Mesodermal cell (in vitro differentiated cells): ENCODE measurements at regions not wholly inside any gene's neighbourhood (a gene's known extent, or its start where the extent isn't known, plus 50 kb on each side); places are given as distances from the start of the nearest gene placed in this dataset.

Experiments used
- H3K27ac ChIP-seq: 2 replicates; pipeline ENCODE4 v1.7.0; 2013; ENCODE audit warnings: mild to moderate bottlenecking, low read depth, low read length, moderate library complexity; ENCODE audit not compliant: severe bottlenecking
- H3K36me3 ChIP-seq: 2 replicates; pipeline ENCODE4 v1.7.1; 2013; ENCODE audit warnings: mild to moderate bottlenecking, low read length, moderate library complexity; ENCODE audit not compliant: control insufficient read depth, insufficient read depth
- H3K4me1 ChIP-seq: one replicate; pipeline ENCODE4 v1.7.1; 2013; ENCODE audit warnings: mild to moderate bottlenecking, low read length; ENCODE audit not compliant: insufficient read depth, control insufficient read depth, poor library complexity, severe bottlenecking
- H3K4me3 ChIP-seq: 2 replicates; pipeline ENCODE4 v1.7.0; 2013; ENCODE audit warnings: low read length, control low read depth, mild to moderate bottlenecking; ENCODE audit not compliant: insufficient read depth, poor library complexity, severe bottlenecking; ENCODE audit errors: extremely low read depth
- H3K9me3 ChIP-seq: 2 replicates; pipeline ENCODE4 v1.7.1; 2013; ENCODE audit warnings: mild to moderate bottlenecking, low read length, moderate library complexity; ENCODE audit not compliant: control insufficient read depth
- WGBS, 2 experiments: methylation state at CpG; one replicate each; pipeline ENCODE4 v1.1.5; 2013; ENCODE audit warnings: missing lambda C conversion rate in 2 of 2; ENCODE audit not compliant: insufficient coverage in 2 of 2; 5-methylcytosine and 5-hydroxymethylcytosine counted together

DNA sequence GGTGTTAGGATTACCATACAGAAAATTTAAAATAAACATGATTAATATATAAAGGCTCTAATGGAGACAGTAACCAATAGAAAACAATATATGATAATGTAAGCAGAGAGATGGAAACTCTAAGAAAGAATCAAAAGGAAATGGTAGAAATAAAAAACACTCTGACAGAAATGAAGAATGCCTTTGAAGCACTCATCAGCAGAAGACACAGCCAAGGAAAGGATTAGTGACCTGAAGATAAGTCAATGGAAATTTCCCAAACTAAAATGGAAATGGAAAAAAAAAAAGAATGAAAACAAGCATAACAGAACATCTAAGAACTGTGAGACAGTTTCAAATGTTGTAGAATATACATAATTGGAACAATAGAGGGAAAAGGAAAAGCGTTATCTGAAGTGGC is 302.6 kb downstream of the DRD1 start:
- no peaks in the 10 kb centered on the region for H3K36me3 ChIP-seq
- H3K27ac ChIP-seq: no peak overlapping the region
- no peak overlapping the region for H3K4me3 ChIP-seq
- WGBS, 2 experiments: no CpG with 5 or more reads among the region's 1 CpG
- peaks cover under 1% of the 10 kb centered on the region for H3K9me3 ChIP-seq
- H3K4me1 ChIP-seq: no peaks in the 10 kb centered on the region

DNA sequence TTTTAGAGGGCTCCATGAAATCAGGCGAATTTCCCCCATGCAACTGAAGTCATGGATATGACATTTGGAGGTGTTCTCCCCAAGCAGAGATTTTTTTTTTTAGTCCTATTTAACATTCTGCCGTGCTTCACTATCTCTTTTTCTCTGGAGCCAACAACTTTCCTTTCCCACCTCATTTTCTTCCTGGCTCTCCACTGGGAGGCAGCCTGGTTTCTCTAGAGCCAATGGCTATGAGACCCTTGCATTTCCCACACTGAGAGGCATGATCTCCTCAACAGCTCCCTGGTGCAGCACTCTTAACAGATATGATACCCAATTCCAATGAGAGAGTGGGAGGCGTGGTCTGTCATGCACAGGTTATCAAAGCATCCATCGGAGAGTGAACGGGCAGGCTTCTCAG is 310.8 kb downstream of the DRD1 start:
- no peaks in the 10 kb centered on the region for H3K36me3 ChIP-seq
- H3K27ac ChIP-seq: no peak overlapping the region
- WGBS, 2 experiments: 77 to 79% methylated on average over 4 to 5 of the region's 5 CpGs

DNA sequence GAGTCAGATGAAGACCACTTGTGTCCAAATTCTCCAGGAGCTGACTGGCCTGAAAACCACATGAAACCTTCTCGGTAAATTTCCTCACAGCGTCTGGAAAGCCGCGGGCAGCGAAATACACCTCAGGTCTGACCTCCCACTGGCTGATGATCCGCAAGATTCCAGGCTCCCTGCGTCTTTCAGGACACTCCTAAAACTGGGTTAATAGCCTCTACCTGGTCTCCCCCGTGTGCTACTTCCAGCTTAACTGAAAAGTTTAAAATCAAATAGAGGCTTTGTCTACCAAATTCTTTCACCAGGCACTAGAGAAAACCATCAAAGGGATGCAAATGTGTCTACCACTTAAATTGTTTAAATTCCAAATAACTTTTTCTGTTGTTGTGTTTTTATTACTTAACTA is 312.6 kb downstream of the DRD1 start:
- Histone ChIP-seq H3K36me3 (no peaks in the 10 kb centered on the region), H3K27ac (no peak overlapping the region), H3K4me1 (peaks cover 4% of the 10 kb centered on the region), H3K9me3 (peaks cover 4% of the 10 kb centered on the region), H3K4me3 (no peak overlapping the region)
- WGBS, 2 experiments: 8 to 14% methylated on average over 6 to 8 of the region's 8 CpGs

More for the DNA sequence above, 310.8 kb downstream of the DRD1 start:
- peaks cover 4% of the 10 kb centered on the region for H3K9me3 ChIP-seq
- no peak overlapping the region for H3K4me3 ChIP-seq
- peaks cover 4% of the 10 kb centered on the region for H3K4me1 ChIP-seq

DNA sequence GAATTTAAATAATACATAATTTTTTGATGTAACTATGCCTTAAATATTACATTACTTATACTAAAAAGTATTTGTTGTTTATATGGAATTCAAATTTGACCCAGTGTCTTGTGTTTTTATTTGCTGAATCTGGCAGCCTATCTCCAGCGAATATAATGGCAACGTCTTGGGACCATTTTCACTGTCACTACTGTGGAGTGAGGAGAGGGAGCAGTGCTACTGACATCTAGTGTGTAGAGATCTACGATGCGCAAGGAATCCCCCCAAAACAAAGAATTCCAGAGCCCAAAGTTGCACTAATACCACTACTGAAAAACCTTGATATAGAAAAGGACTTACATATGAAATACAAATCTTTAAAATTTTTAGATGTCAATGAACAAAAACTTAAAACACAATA is 314.4 kb downstream of the DRD1 start:
- H3K36me3 ChIP-seq: no peaks in the 10 kb centered on the region
- 100% methylated on average over 1 of the region's 4 CpGs; no CpG with 5 or more reads in 1 of the 2 experiments for WGBS, 2 experiments
- H3K27ac ChIP-seq: no peak overlapping the region
- H3K9me3 ChIP-seq: no peaks in the 10 kb centered on the region
- no peak overlapping the region for H3K4me3 ChIP-seq
- peaks cover 4% of the 10 kb centered on the region for H3K4me1 ChIP-seq

DNA sequence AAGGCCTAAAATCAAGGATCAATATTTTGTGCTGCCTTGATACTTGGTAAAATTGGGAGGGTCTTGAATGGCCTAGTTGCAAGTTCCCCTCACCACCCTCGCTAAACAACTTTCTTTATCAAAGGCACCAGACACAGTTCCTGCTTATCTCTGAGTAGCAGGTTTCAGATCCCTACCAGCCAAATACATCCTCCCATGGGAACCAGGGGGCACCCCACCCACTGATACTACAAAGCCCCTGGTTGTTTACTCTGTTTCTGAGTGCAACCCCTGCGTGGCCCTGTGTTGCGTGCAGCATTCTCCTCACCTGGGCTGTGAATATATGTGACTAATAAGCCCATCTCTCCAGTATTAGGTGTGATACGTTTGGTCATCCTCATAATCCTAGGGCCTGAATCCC is 314.9 kb downstream of the DRD1 start:
- 84 to 87% methylated on average over 3 of the region's 4 CpGs for WGBS, 2 experiments
- H3K4me1 ChIP-seq: peaks cover 4% of the 10 kb centered on the region
- no peak overlapping the region for H3K4me3 ChIP-seq
- H3K27ac ChIP-seq: no peak overlapping the region
- H3K36me3 ChIP-seq: no peaks in the 10 kb centered on the region
- H3K9me3 ChIP-seq: no peaks in the 10 kb centered on the region

DNA sequence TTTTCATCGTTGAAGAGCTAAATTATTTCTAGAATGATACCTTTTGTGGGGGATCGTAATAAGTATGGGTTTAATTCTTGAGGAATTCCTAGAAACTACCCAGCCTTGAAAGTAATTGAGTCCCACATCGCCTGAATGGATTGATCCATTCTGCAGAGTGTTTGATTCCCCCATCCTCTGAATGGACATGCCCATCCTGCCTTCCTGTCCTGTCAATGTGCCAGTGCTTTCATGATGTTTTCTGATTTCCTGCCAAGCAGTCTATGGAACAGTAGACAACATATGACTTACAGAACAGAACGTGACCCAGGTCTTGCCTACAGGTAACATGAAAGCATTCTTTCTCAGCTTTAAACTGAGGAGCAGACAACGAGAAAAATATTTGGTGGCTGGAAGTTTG is 319.2 kb downstream of the DRD1 start:
- no peaks in the 10 kb centered on the region for H3K36me3 ChIP-seq
- no peak overlapping the region for H3K27ac ChIP-seq
- H3K4me3 ChIP-seq: no peak overlapping the region
- no peaks in the 10 kb centered on the region for H3K9me3 ChIP-seq
- H3K4me1 ChIP-seq: no peaks in the 10 kb centered on the region
- WGBS, 2 experiments: 94 to 100% methylated on average over 1 to 5 of the region's 5 CpGs

DNA sequence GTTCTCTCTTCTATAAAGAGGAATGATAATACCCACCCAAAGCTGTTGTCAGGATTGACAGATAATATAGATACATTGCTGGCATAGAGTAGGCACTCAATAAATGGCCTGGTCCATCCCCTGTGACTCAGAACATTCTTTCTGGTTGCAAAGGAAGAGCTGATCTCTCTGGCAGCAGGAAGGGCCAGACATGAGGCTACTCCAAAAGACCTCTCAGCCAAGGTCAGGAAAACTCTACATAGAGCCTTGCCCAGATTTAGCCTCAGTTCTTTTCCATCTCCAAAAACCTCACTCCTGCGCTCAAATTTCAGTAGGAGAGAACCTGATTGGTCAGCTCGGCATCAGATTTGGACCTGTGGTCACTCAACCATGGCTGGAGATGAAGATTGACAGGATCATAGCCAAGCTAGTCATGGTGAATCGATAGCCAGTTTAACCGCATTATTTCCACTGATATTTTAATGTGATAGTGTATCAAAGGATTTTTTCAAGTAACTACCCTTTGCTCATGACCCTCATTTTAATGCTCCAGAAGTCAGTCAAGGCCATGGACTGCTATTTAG is 319.6 kb downstream of the DRD1 start:
- 73 to 100% methylated on average over 2 of the region's 4 CpGs for WGBS, 2 experiments

DNA sequence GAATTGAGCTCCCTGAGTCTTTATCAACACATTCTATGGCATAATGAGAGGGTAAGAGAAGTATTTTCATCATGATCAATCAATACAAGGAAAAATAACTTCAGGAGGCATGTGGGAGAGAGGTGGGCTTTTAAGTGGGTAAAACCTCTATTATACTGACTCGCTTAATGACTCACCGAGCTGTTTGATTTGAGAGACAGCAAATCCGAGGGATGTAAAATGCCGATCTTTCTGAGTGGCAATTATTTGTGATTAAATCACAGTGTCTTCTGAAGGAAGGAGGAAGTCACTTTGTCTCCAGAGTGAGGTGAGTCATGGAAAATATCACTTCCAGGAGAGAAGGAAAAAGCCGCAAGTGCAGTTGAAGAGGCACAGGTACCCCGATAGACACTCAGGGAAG is 320.4 kb downstream of the DRD1 start:
- Histone ChIP-seq H3K27ac (no peak overlapping the region), H3K9me3 (no peaks in the 10 kb centered on the region), H3K4me1 (no peaks in the 10 kb centered on the region), H3K36me3 (no peaks in the 10 kb centered on the region), H3K4me3 (no peak overlapping the region)
- 86 to 100% methylated on average over 2 of the region's 6 CpGs for whole genome bisulfite sequencing, 2 experiments

More for the DNA sequence above, 319.6 kb downstream of the DRD1 start:
- Histone ChIP-seq H3K4me1 (no peaks in the 10 kb centered on the region), H3K9me3 (no peaks in the 10 kb centered on the region), H3K27ac (no peak overlapping the region), H3K36me3 (no peaks in the 10 kb centered on the region), H3K4me3 (no peak overlapping the region)

DNA sequence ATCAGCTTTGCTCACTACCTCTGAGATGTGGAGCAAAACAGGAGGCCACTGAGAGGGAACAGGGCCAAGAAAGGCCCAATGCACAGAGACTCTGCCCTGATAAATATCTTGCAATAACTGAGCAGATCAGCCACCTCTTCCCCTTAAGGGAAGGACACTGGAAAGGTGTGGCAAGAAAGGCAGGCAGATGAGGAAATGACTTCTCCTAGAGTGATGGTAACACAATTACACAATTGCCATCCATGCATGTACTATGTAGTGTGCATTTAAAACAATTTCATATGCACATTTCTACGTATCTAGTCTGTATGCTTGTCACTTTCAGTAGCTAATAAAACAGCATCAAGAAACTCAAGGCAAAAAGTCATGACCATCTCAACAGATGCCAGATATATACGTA is 322.5 kb downstream of the DRD1 start:
- no peak overlapping the region for H3K27ac ChIP-seq
- no peaks in the 10 kb centered on the region for H3K4me1 ChIP-seq
- WGBS, 2 experiments: 50 to 100% methylated on average over 1 of the region's 2 CpGs
- no peaks in the 10 kb centered on the region for H3K9me3 ChIP-seq
- no peaks in the 10 kb centered on the region for H3K36me3 ChIP-seq
- no peak overlapping the region for H3K4me3 ChIP-seq

DNA sequence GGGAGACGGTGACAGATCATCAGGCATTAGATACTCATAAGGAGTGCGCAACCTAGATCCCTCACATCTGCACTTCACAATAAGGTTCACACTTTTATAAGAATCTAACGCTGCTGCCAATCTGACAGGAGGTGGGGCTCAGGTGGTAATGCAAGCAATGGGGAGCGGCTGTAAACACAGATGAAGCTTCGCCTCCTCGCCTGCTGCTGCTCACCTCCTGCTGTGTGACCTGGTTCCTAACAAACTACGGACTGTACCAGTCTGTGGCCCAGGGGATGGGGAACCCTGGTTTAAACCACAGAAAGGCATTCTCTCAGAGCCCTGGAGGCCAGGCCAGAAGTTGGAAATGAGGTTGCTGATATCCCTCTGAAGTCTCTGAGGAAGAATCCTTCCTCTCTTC is 323.6 kb downstream of the DRD1 start:
- H3K27ac ChIP-seq: no peak overlapping the region
- 70 to 78% methylated on average over 6 of the region's 7 CpGs for WGBS, 2 experiments
- H3K4me1 ChIP-seq: no peaks in the 10 kb centered on the region
- no peaks in the 10 kb centered on the region for H3K36me3 ChIP-seq
- H3K4me3 ChIP-seq: no peak overlapping the region
- no peaks in the 10 kb centered on the region for H3K9me3 ChIP-seq

DNA sequence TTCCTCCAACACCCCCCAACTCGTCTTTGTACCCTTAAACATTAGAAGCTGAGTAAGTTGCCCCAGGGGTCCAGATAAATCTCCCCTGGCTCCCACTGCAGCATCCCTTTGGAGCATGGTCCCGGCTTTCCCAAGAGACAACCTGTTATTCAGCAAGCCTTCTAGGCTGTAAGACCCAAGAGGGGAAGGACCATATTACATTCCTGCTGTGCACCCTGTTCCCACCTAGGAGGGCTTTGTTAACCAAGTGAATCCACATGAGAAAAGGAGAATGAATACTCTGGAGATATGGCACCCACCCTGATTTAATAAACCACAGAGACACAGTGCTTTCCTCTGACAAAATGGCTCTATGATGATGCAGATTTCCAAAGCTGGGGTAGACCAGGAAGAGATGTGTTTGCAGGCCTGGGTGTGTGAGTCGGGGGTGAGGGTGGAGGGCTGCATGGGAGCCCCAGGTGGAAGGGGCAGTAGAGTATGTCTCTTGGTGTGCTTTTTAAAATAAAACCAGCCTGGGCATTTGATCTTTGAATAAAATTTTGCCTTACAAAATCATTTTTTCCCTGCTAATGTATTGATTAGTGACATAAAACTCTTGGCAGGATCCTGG is 325.2 kb downstream of the DRD1 start:
- H3K9me3 ChIP-seq: no peaks in the 10 kb centered on the region
- no peaks in the 10 kb centered on the region for H3K4me1 ChIP-seq
- no peak overlapping the region for H3K4me3 ChIP-seq
- H3K27ac ChIP-seq: no peak overlapping the region
- H3K36me3 ChIP-seq: no peaks in the 10 kb centered on the region
- 55 to 76% methylated on average over 2 of the region's 3 CpGs for WGBS, 2 experiments
